ENCODE measurements at regions not wholly inside any gene's neighbourhood (a gene's known extent, or its start where the extent isn't known, plus 50 kb on each side); places are given as distances from the start of the nearest gene placed in this dataset.

DNA sequence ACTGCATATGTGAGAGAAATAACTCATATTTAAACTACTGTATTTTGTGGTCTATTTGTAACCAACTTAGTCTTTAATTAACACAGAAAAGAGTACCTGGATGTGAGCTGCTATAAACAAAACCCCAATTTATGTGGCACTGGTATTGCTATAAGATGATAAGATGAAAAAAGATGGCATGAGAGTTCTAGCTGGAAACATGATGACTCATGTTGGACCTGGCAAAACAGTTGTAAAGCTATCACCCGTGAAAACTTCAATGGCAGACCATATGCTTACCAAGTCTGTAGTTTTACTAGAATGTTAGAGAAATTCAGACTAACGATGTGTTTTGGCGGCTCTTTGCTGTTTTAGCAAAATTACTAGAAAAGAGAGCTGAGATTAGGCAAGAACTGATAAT is 69.6 kb upstream of the PCDH9 start:
- TF ChIP-seq EZH2phosphoT487 (IDR thresholded peaks at IDR 0.05; ENCODE audit: insufficient read depth, low read depth) (no peak), EZH2 (IDR thresholded peaks at IDR 0.05; ENCODE audit: insufficient read depth, poor library complexity, severe bottlenecking) (no peak)

All from GM23248 (cell line).